ENCODE measurements at regions not wholly inside any gene's neighbourhood (a gene's known extent, or its start where the extent isn't known, plus 50 kb on each side); places are given as distances from the start of the nearest gene placed in this dataset.

- CTCF ChIA-PET: no interaction called here
- ATAC-seq: no peak
Observed at GRCh38 chr14:43168371-43168925, 1338.6 kb downstream of the FSCB start.

GRCh38 chr14:43166163-43166562 is 1340.9 kb downstream of the FSCB start:
- CTCF ChIA-PET: no interaction called here
- H3K4me2 ChIP-seq: peak overlapping the region; percentile 54; the same call in 2 of the 3 replicates
- H3K4me3 ChIP-seq: no peak overlapping the region
- ATAC-seq (no peak), DNase-seq (ENCODE audit: low read depth in 1 of 2, low spot score in 1 of 2) (no peak), FAIRE-seq (no peak)
- POLR2A ChIA-PET: no interaction called here
- no peak overlapping the region for H3K27ac ChIP-seq
- H3K9me3 ChIP-seq: no peaks in the 10 kb centered on the region
- WGBS (ENCODE audit: missing lambda C conversion rate): 46% methylated on average over 2 of the region's 2 CpGs
- H3K4me1 ChIP-seq: peaks cover 6% of the 10 kb centered on the region; the same call in 2 of the 3 replicates
- no peak for TF ChIP-seq JUNB (IDR thresholded peaks at IDR 0.05)
- TF ChIP-seq RCOR1 (IDR thresholded peaks at IDR 0.05; ENCODE audit: low read depth, low read length): no peak
- no peak for TF ChIP-seq RAD21 (conservative IDR thresholded peaks at IDR 0.05 in 1 of 2, IDR thresholded peaks at IDR 0.05 in 1 of 2)
- TF ChIP-seq HES2 (IDR thresholded peaks at IDR 0.05): no peak
- TF ChIP-seq CEBPB (IDR thresholded peaks at IDR 0.05): no peak
- no peak for TF ChIP-seq GATA3 (IDR thresholded peaks at IDR 0.05; ENCODE audit: borderline replicate concordance)
- no peak for TF ChIP-seq RARB (CRISPR knock-in tag; IDR thresholded peaks at IDR 0.05)
- TF ChIP-seq MAZ (IDR thresholded peaks at IDR 0.05; ENCODE audit: borderline replicate concordance, low read depth, low read length): no peak
- TF ChIP-seq ATOH8 (CRISPR knock-in tag; IDR thresholded peaks at IDR 0.05; ENCODE audit: low read depth): no peak
- TF ChIP-seq TFCP2L1 (CRISPR knock-in tag; IDR thresholded peaks at IDR 0.05): no peak
- no peak for TF ChIP-seq CHD4 (IDR thresholded peaks at IDR 0.05; ENCODE audit: borderline replicate concordance)
- TF ChIP-seq HOXA7 (CRISPR knock-in tag; IDR thresholded peaks at IDR 0.05): no peak
- no peak for TF ChIP-seq HOXB13 (CRISPR knock-in tag; IDR thresholded peaks at IDR 0.05; ENCODE audit: low read depth)
- TF ChIP-seq KDM1A (IDR thresholded peaks at IDR 0.05; ENCODE audit: low read depth): no peak

More at GRCh38 chr14:43168371-43168925, 1338.6 kb downstream of the FSCB start:
- 20% methylated on average over 1 of the region's 1 CpG for WGBS (ENCODE audit: missing lambda C conversion rate)
- H3K9me3 ChIP-seq: no peaks in the 10 kb centered on the region
- H3K4me2 ChIP-seq: no peak overlapping the region; the same call in 2 of the 3 replicates
- no peak overlapping the region for H3K4me3 ChIP-seq
- no peak overlapping the region for H3K27ac ChIP-seq
- POLR2A ChIA-PET: no interaction called here
- peaks cover 8% of the 10 kb centered on the region; the same call in 1 of the 3 replicates for H3K4me1 ChIP-seq
- DNase-seq (ENCODE audit: low read depth in 1 of 2, low spot score in 1 of 2) (no peak), FAIRE-seq (no peak)
- TF ChIP-seq RAD21 (conservative IDR thresholded peaks at IDR 0.05 in 1 of 2, IDR thresholded peaks at IDR 0.05 in 1 of 2) (no peak), CEBPB (IDR thresholded peaks at IDR 0.05) (no peak), TFCP2L1 (CRISPR knock-in tag; IDR thresholded peaks at IDR 0.05) (no peak), EHF (CRISPR knock-in tag; IDR thresholded peaks at IDR 0.05) (no peak), ZFP36 (IDR thresholded peaks at IDR 0.05; ENCODE audit: borderline replicate concordance, partially characterized antibody) (no peak), FOSL2 (IDR thresholded peaks at IDR 0.05) (no peak), FOSL2 (CRISPR knock-in tag; IDR thresholded peaks at IDR 0.05) (no peak), ZNF302 (CRISPR knock-in tag; IDR thresholded peaks at IDR 0.05) (no peak), HEYL (CRISPR knock-in tag; IDR thresholded peaks at IDR 0.05) (no peak), POLR2A (IDR thresholded peaks at IDR 0.05; ENCODE audit: low read length) (no peak), SMC3 (IDR thresholded peaks at IDR 0.05) (no peak)

GRCh38 chr14:43165651-43166050 is 1341.4 kb downstream of the FSCB start:
- ChIA-PET CTCF (interaction anchor here (1.0 kb wide), 1 partner anchor 69 kb away, joined by 3 read pairs; no protein-coding TSS in a partner anchor), POLR2A (no interaction called here)
- Histone ChIP-seq H3K4me1 (peaks cover 10% of the 10 kb centered on the region; the same call in 2 of the 3 replicates), H3K9me3 (no peaks in the 10 kb centered on the region), H3K4me3 (no peak overlapping the region), H3K4me2 (peak overlapping the region; percentile 54), H3K27ac (no peak overlapping the region)
- WGBS (ENCODE audit: missing lambda C conversion rate): 9% methylated on average over 2 of the region's 2 CpGs
- DNase-seq (ENCODE audit: low read depth in 1 of 2, low spot score in 1 of 2) (peak in 1 of 2 experiments; percentile 32), ATAC-seq (no peak), FAIRE-seq (peak; percentile 36)
- TF ChIP-seq ZFP36 (IDR thresholded peaks at IDR 0.05; ENCODE audit: borderline replicate concordance, partially characterized antibody): no peak
- TF ChIP-seq FOSL2 (IDR thresholded peaks at IDR 0.05): no peak
- peak; percentile 51; the same call in 1 of the 2 replicates for TF ChIP-seq FOSL2 (CRISPR knock-in tag; IDR thresholded peaks at IDR 0.05)
